Kidney capillary endothelial cell (primary cell): ENCODE measurements at regions not wholly inside any gene's neighbourhood (a gene's known extent, or its start where the extent isn't known, plus 50 kb on each side); places are given as distances from the start of the nearest gene placed in this dataset.
A peak's percentile ranks its signal among the peaks of the same experiment; 100 is the strongest.
"Not testable (repeated sequence)": the region's sequence is repeated elsewhere in the genome, so short reads cannot be mapped to it uniquely, and the experiment has no call there.

ENCODE experiments used
- DNase-seq: peaks from one replicate; pipeline ENCODE4 v3.0.0-alpha.2; 2018; ENCODE audit warnings: low spot score

- DNase-seq: no peak
Observed at GRCh38 chr4:156173937-156174336, 220.3 kb upstream of the CTSO start.

- DNase-seq: no peak
Observed at GRCh38 chr4:156173486-156173885, 219.8 kb upstream of the CTSO start.

GRCh38 chr4:156169861-156170260, 216.2 kb upstream of the CTSO start:
- peak; percentile 9 for DNase-seq

GRCh38 chr4:156169011-156169410, 215.3 kb upstream of the CTSO start:
- DNase-seq: peak; percentile 7

GRCh38 chr4:156168288-156168687, 214.6 kb upstream of the CTSO start:
- DNase-seq: no peak

- no peak for DNase-seq
Observed at GRCh38 chr4:156158747-156159146, 205.1 kb upstream of the CTSO start.

GRCh38 chr4:156154978-156155377, 201.3 kb upstream of the CTSO start:
- no peak for DNase-seq

GRCh38 chr4:156146571-156146970, 192.9 kb upstream of the CTSO start:
- no peak for DNase-seq

GRCh38 chr4:156144961-156145360, 191.3 kb upstream of the CTSO start:
- DNase-seq: no peak

- DNase-seq: no peak
Observed at GRCh38 chr4:156138781-156139280, 185.2 kb upstream of the CTSO start.

GRCh38 chr4:156137679-156138473, 184.2 kb upstream of the CTSO start:
- no peak for DNase-seq

- DNase-seq: no peak
Observed at GRCh38 chr4:156132196-156132595, 178.5 kb upstream of the CTSO start.

- no peak for DNase-seq
Observed at GRCh38 chr4:156128616-156129015, 174.9 kb upstream of the CTSO start.

- DNase-seq: no peak
Observed at GRCh38 chr4:156118507-156119220, 165.0 kb upstream of the CTSO start.

GRCh38 chr4:156117743-156118142, 164.1 kb upstream of the CTSO start:
- no peak for DNase-seq

GRCh38 chr4:156116991-156117390, 163.3 kb upstream of the CTSO start:
- no peak for DNase-seq

- no peak for DNase-seq
Observed at GRCh38 chr4:156113138-156113765, 159.6 kb upstream of the CTSO start.

- no peak for DNase-seq
Observed at GRCh38 chr4:156111686-156112085, 158.0 kb upstream of the CTSO start.

GRCh38 chr4:156109943-156110900, 156.6 kb upstream of the CTSO start:
- peak; percentile 41 for DNase-seq

GRCh38 chr4:156109087-156109486, 155.4 kb upstream of the CTSO start:
- DNase-seq: not testable (repeated sequence)

GRCh38 chr4:156103311-156103710, 149.6 kb upstream of the CTSO start:
- DNase-seq: no peak

GRCh38 chr4:156102411-156102810, 148.7 kb upstream of the CTSO start:
- DNase-seq: no peak
